H9 (cell line): ENCODE measurements at regions not wholly inside any gene's neighbourhood (a gene's known extent, or its start where the extent isn't known, plus 50 kb on each side); places are given as distances from the start of the nearest gene placed in this dataset.

Source experiments
- DNase-seq: peaks from one replicate; pipeline ENCODE4 v3.0.0-alpha.2; 2017
- H2AFZ ChIP-seq: one replicate; pipeline ENCODE4 v1.6.1; 2013; ENCODE audit warnings: mild to moderate bottlenecking, low read length, control low read depth, moderate library complexity
- H2AK5ac ChIP-seq: 2 replicates; pipeline ENCODE4 v1.6.1; 2013; ENCODE audit warnings: low read length, control low read depth, mixed read lengths; ENCODE audit not compliant: insufficient read length
- H2BK120ac ChIP-seq: one replicate; pipeline ENCODE4 v1.6.1; 2013; ENCODE audit warnings: low read depth, mild to moderate bottlenecking, low read length, control low read depth, inconsistent platforms; ENCODE audit not compliant: poor library complexity, severe bottlenecking
- H2BK12ac ChIP-seq: 2 replicates; pipeline ENCODE4 v1.6.1; 2013; ENCODE audit warnings: low read length, control low read depth, mixed read lengths, low read depth; ENCODE audit not compliant: insufficient read length
- H2BK15ac ChIP-seq: 2 replicates; pipeline ENCODE4 v1.6.1; 2013; ENCODE audit warnings: low read depth, low read length, control low read depth
- H2BK20ac ChIP-seq: one replicate; pipeline ENCODE4 v1.6.1; 2013; ENCODE audit warnings: low read depth, mild to moderate bottlenecking, low read length, control low read depth, inconsistent platforms; ENCODE audit not compliant: poor library complexity, severe bottlenecking
- H2BK5ac ChIP-seq: 2 replicates; pipeline ENCODE4 v1.6.1; 2013; ENCODE audit warnings: low read length, control low read depth, mixed read lengths; ENCODE audit not compliant: insufficient read length
- H3K14ac ChIP-seq: 2 replicates; pipeline ENCODE4 v1.6.1; 2013; ENCODE audit warnings: low read length, control low read depth; ENCODE audit not compliant: insufficient read depth
- H3K18ac ChIP-seq: 2 replicates; pipeline ENCODE4 v1.6.1; 2013; ENCODE audit warnings: low read depth, mild to moderate bottlenecking, mixed read lengths, low read length, control low read depth; ENCODE audit not compliant: insufficient read length
- H3K23ac ChIP-seq: 2 replicates; pipeline ENCODE4 v1.6.1; 2013; ENCODE audit warnings: low read length, control low read depth, mixed read lengths, low read depth; ENCODE audit not compliant: insufficient read length
- H3K23me2 ChIP-seq: 2 replicates; pipeline ENCODE4 v1.6.1; 2013; ENCODE audit warnings: low read depth, mild to moderate bottlenecking, mixed read lengths, low read length, control low read depth; ENCODE audit not compliant: insufficient read length, poor library complexity, severe bottlenecking
- H3K27ac ChIP-seq: 2 replicates; pipeline ENCODE4 v1.5.1; 2013; ENCODE audit warnings: low read length, control low read depth, mixed read lengths, low read depth; ENCODE audit not compliant: insufficient read length
- H3K27me3 ChIP-seq: 2 replicates; pipeline ENCODE4 v1.6.1; 2013; ENCODE audit warnings: low read length, control low read depth, inconsistent platforms; ENCODE audit not compliant: insufficient read depth
- H3K4ac ChIP-seq: 2 replicates; pipeline ENCODE4 v1.6.1; 2013; ENCODE audit warnings: low read depth, mild to moderate bottlenecking, control low read depth, inconsistent platforms, low read length, moderate library complexity
- H3K4me1 ChIP-seq: 2 replicates; pipeline ENCODE4 v1.6.1; 2013; ENCODE audit warnings: low read length, control low read depth, inconsistent platforms; ENCODE audit not compliant: insufficient read depth
- H3K4me2 ChIP-seq: 2 replicates; pipeline ENCODE4 v1.6.1; 2013; ENCODE audit warnings: low read length, control low read depth, mixed read lengths; ENCODE audit not compliant: insufficient read length, insufficient read depth
- H3K56ac ChIP-seq: 2 replicates; pipeline ENCODE4 v1.6.1; 2013; ENCODE audit warnings: low read depth, mild to moderate bottlenecking, mixed read lengths, low read length, control low read depth; ENCODE audit not compliant: insufficient read length
- H3K79me1 ChIP-seq: 2 replicates; pipeline ENCODE4 v1.6.1; 2013; ENCODE audit warnings: low read depth, mild to moderate bottlenecking, moderate library complexity, low read length, control low read depth, inconsistent platforms; ENCODE audit not compliant: insufficient read depth, poor library complexity, severe bottlenecking
- H3K79me2 ChIP-seq: 2 replicates; pipeline ENCODE4 v1.6.1; 2013; ENCODE audit warnings: low read length, control low read depth, inconsistent platforms; ENCODE audit not compliant: insufficient read depth
- H3K9ac ChIP-seq: 2 replicates; pipeline ENCODE4 v1.6.1; 2013; ENCODE audit warnings: low read length, control low read depth, mixed read lengths; ENCODE audit not compliant: insufficient read length; ENCODE audit errors: extremely low read depth
- H3K9me3 ChIP-seq: one replicate; pipeline ENCODE4 v1.6.1; 2013; ENCODE audit warnings: low read depth, low read length, inconsistent platforms; ENCODE audit not compliant: control insufficient read depth
- H3T11ph ChIP-seq: one replicate; pipeline ENCODE4 v1.6.1; 2013; ENCODE audit warnings: mild to moderate bottlenecking, low read length, control low read depth, inconsistent platforms
- H4K20me1 ChIP-seq: one replicate; pipeline ENCODE4 v1.6.1; 2013; ENCODE audit not compliant: control insufficient read depth, insufficient read length, insufficient read depth
- H4K5ac ChIP-seq: 2 replicates; pipeline ENCODE4 v1.6.1; 2013; ENCODE audit warnings: low read depth, mild to moderate bottlenecking, mixed read lengths, low read length, control low read depth; ENCODE audit not compliant: insufficient read length
- H4K8ac ChIP-seq: replicated peaks from 2 replicates; pipeline ENCODE4 v1.6.1; 2013; ENCODE audit warnings: low read length, control low read depth, mixed read lengths, low read depth; ENCODE audit not compliant: insufficient read length
- H4K91ac ChIP-seq: 2 replicates; pipeline ENCODE4 v1.6.1; 2013; ENCODE audit warnings: low read depth, mild to moderate bottlenecking, moderate library complexity, mixed read lengths, low read length, control low read depth; ENCODE audit not compliant: insufficient read length
- H3K27ac Mint-ChIP-seq, 3 experiments: 2 replicates in 2 of 3; 3 replicates in 1 of 3; pipeline ENCODE4 v1.8.0; 2020 to 2021; ENCODE audit warnings: mixed read lengths in 3 of 3, mild to moderate bottlenecking in 1 of 3, moderate library complexity in 1 of 3
- H3K27me3 Mint-ChIP-seq: 2 replicates; pipeline ENCODE4 v1.8.0; 2021; ENCODE audit warnings: low read depth, mild to moderate bottlenecking, moderate library complexity, mixed read lengths
- H3K36me3 Mint-ChIP-seq, 3 experiments: 2 replicates in 2 of 3; 3 replicates in 1 of 3; pipeline ENCODE4 v1.8.0; 2020 to 2021; ENCODE audit warnings: low read depth in 3 of 3, mixed read lengths in 3 of 3; ENCODE audit not compliant: insufficient read depth in 1 of 3
- H3K4me1 Mint-ChIP-seq, 2 experiments: 2 replicates each; pipeline ENCODE4 v1.8.0; 2020; ENCODE audit warnings: mixed read lengths in 2 of 2
- H3K4me3 Mint-ChIP-seq, 2 experiments: 2 replicates in 1 of 2; 3 replicates in 1 of 2; pipeline ENCODE4 v1.8.0; 2020 to 2021; ENCODE audit warnings: mild to moderate bottlenecking in 2 of 2, mixed read lengths in 2 of 2, moderate library complexity in 1 of 2
- H3K9me3 Mint-ChIP-seq, 2 experiments: 2 replicates in 1 of 2; 3 replicates in 1 of 2; pipeline ENCODE4 v1.8.0; 2020; ENCODE audit warnings: mild to moderate bottlenecking in 2 of 2, mixed read lengths in 2 of 2, moderate library complexity in 1 of 2
- WGBS: extraction: QIAGEN DNeasy Blood & Tissue Kit; methylation state at CpG from one replicate; pipeline ENCODE4 v1.1.7; 2013; ENCODE audit warnings: missing lambda C conversion rate, low lambda C conversion rate, mixed read lengths; ENCODE audit not compliant: insufficient read length; ENCODE audit errors: extremely low coverage; 5-methylcytosine and 5-hydroxymethylcytosine counted together
- TF ChIP-seq, protein P1 (sequence below): fragments of 200-600 bp; sonication (generic); conservative IDR thresholded peaks from 3 replicates; pipeline ENCODE4 v1.8.0; 2021; ENCODE audit warnings: antibody characterized with exemption, mild to moderate bottlenecking

DNA sequence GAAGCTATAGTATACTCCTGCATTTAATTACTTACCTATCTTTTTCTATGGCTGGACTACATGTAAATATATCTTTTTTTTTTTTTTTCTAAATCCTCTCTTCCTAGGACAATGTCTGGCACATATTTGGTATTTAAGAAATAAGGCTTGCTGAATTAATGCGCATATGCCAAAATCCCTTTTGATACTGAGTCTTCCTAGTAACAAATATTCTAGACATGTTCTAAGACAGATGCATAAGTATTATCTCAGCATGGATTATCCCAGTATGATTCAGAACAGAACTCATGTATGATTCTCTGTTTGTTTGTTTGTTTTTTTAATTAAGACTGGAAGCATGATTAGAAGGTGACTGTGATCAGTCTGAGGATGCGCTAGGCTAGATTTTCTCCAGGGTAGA is 249.8 kb upstream of the ZNF717 start:
- peak overlapping the region; percentile 40 to 65 (median 60); a peak in 6 of 7 replicates for H3K27ac Mint-ChIP-seq
- no peak overlapping the region for H3K9ac ChIP-seq
- H2BK20ac ChIP-seq: no peak overlapping the region
- no peaks in the 10 kb centered on the region for H4K20me1 ChIP-seq
- H3K36me3 Mint-ChIP-seq: peaks cover 15 to 22% (median 18%) of the 10 kb centered on the region in 3 experiments
- no peak overlapping the region for H3K18ac ChIP-seq
- no peak overlapping the region for H2AFZ ChIP-seq
- H3K56ac ChIP-seq: no peak overlapping the region
- no peaks in the 10 kb centered on the region for H3K79me2 ChIP-seq
- H3K27me3 Mint-ChIP-seq: no peaks in the 10 kb centered on the region
- no peak overlapping the region for H3K4me2 ChIP-seq
- no peak overlapping the region for H3K4ac ChIP-seq
- no peak overlapping the region for H3T11ph ChIP-seq
- no peak for DNase-seq
- no CpG with 5 or more reads among the region's 2 CpGs for WGBS
- peaks cover 10 to 14% of the 10 kb centered on the region in 2 experiments for H3K9me3 Mint-ChIP-seq
- TF ChIP-seq, protein P1, sequence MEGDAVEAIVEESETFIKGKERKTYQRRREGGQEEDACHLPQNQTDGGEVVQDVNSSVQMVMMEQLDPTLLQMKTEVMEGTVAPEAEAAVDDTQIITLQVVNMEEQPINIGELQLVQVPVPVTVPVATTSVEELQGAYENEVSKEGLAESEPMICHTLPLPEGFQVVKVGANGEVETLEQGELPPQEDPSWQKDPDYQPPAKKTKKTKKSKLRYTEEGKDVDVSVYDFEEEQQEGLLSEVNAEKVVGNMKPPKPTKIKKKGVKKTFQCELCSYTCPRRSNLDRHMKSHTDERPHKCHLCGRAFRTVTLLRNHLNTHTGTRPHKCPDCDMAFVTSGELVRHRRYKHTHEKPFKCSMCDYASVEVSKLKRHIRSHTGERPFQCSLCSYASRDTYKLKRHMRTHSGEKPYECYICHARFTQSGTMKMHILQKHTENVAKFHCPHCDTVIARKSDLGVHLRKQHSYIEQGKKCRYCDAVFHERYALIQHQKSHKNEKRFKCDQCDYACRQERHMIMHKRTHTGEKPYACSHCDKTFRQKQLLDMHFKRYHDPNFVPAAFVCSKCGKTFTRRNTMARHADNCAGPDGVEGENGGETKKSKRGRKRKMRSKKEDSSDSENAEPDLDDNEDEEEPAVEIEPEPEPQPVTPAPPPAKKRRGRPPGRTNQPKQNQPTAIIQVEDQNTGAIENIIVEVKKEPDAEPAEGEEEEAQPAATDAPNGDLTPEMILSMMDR: no peak
- no peaks in the 10 kb centered on the region for H3K79me1 ChIP-seq
- H2BK120ac ChIP-seq: no peak overlapping the region
- H3K9me3 ChIP-seq: no peaks in the 10 kb centered on the region
- H2BK15ac ChIP-seq: no peak overlapping the region
- peaks cover 9% of the 10 kb centered on the region; the same call in 1 of the 2 replicates for H3K4me1 ChIP-seq
- no peak overlapping the region for H2BK5ac ChIP-seq
- no peak overlapping the region for H2AK5ac ChIP-seq
- no peak overlapping the region for H4K8ac ChIP-seq
- H3K14ac ChIP-seq: no peak overlapping the region
- H3K23ac ChIP-seq: no peak overlapping the region
- H4K5ac ChIP-seq: no peak overlapping the region
- no peaks in the 10 kb centered on the region for H3K23me2 ChIP-seq
- no peak overlapping the region for H4K91ac ChIP-seq
- H3K4me3 Mint-ChIP-seq: no peak overlapping the region
- H3K27me3 ChIP-seq: no peaks in the 10 kb centered on the region
- no peak overlapping the region for H3K27ac ChIP-seq
- no peak overlapping the region for H2BK12ac ChIP-seq
- H3K4me1 Mint-ChIP-seq: peaks cover 22 to 26% of the 10 kb centered on the region in 2 experiments
